Naive thymus-derived CD8-positive, alpha-beta T cell (primary cell): ENCODE measurements at regions not wholly inside any gene's neighbourhood (a gene's known extent, or its start where the extent isn't known, plus 50 kb on each side); places are given as distances from the start of the nearest gene placed in this dataset.
"Not testable (repeated sequence)": the region's sequence is repeated elsewhere in the genome, so short reads cannot be mapped to it uniquely, and the experiment has no call there.

Source experiments
- ATAC-seq, 2 donors: fragments of 150-1000 bp; cut with Tn5 transposase in 1 of 2; sonication (Bioruptor Pico), chemical (Tn5 transposase) in 1 of 2; 1 replicate in 1 of 2; 2 replicates in 1 of 2; pipeline ENCODE4 v1.10.0; 2021; ENCODE audit warnings: mild to moderate bottlenecking in 2 of 2, moderate library complexity in 2 of 2
- POLR2A ChIA-PET: fragments of 350-600 bp; sonication (Branson Sonifier 250); formaldehyde crosslinking; loops from one replicate; lab custom pipeline; 2021; ENCODE audit warnings: antibody characterized with exemption; lab: Charles Lee
- DNase-seq, 10 donors: peaks; one replicate each; pipeline versions ENCODE4 v3.0.0 to v3.0.0-alpha.2; 2020 to 2022
- H3K27ac Mint-ChIP-seq, 10 donors: one replicate each; pipeline ENCODE4 v1.8.0; 2020 to 2022; ENCODE audit warnings: mild to moderate bottlenecking in 10 of 10, mixed read lengths in 10 of 10, moderate library complexity in 4 of 10, inconsistent platforms in 1 of 10
- H3K27me3 Mint-ChIP-seq, 5 donors: one replicate each; pipeline ENCODE4 v1.8.0; 2021 to 2022; ENCODE audit warnings: mixed read lengths in 5 of 5
- H3K36me3 Mint-ChIP-seq, 3 donors: one replicate each; pipeline ENCODE4 v1.8.0; 2020 to 2022; ENCODE audit warnings: mixed read lengths in 3 of 3, mild to moderate bottlenecking in 2 of 3, inconsistent platforms in 1 of 3
- H3K4me1 Mint-ChIP-seq, 4 donors: one replicate each; pipeline ENCODE4 v1.8.0; 2021 to 2022; ENCODE audit warnings: mixed read lengths in 4 of 4
- H3K4me3 Mint-ChIP-seq, 10 donors: one replicate each; pipeline ENCODE4 v1.8.0; 2020 to 2022; ENCODE audit warnings: mild to moderate bottlenecking in 10 of 10, mixed read lengths in 10 of 10, moderate library complexity in 6 of 10, inconsistent platforms in 1 of 10
- H3K9me3 Mint-ChIP-seq, 9 donors: one replicate each; pipeline ENCODE4 v1.8.0; 2020 to 2022; ENCODE audit warnings: mixed read lengths in 9 of 9, mild to moderate bottlenecking in 3 of 9, inconsistent platforms in 1 of 9, moderate library complexity in 1 of 9

DNA sequence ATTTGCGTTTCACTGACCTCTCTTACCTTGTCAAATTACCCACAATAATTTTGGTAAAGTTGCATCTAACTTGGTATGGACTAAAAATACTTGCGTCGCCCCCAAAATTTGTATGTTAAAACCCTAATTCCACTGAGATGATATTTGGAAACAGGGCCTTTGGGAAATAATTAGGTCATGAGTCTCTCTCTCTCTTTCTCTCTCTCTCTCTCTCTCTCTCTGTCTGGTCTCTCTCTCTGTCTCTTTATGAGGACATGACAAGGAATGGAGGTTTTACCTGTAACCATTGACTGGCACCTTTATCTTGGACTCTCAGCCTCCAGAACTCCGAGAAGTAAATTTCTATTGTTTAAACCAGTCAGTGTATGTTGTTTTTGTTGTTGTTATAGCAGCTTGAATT is 111.5 kb upstream of the BDP1 start:
- H3K4me1 Mint-ChIP-seq, DNase-seq, H3K27me3 Mint-ChIP-seq, POLR2A ChIA-PET, H3K4me3 Mint-ChIP-seq, ATAC-seq, H3K27ac Mint-ChIP-seq, H3K36me3 Mint-ChIP-seq, H3K9me3 Mint-ChIP-seq: not testable (repeated sequence)

DNA sequence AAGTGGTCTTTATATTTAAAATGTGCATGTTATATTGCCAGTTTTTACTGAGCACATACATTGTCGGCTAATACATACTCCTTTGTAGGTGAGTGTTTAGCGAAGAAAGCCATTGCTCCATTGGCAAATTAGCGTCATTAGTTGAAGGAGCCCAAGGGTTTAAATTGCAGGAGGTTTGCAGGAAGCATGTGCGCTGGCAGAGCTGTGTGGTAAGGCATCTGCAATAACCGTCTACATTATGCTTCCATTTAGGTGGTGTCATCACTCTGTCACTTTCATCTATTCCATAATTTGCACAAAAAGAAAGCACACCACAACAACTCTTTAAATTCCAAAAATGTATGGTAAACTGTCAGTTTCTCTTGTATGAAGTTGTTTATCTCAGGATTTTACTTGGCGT is 82.8 kb upstream of the BDP1 start:
- DNase-seq, H3K36me3 Mint-ChIP-seq, H3K4me1 Mint-ChIP-seq, ATAC-seq, POLR2A ChIA-PET, H3K4me3 Mint-ChIP-seq, H3K27ac Mint-ChIP-seq, H3K9me3 Mint-ChIP-seq: not testable (repeated sequence)
- peaks cover 2 to 22% (median 2%) of the 10 kb centered on the region in 5 donors for H3K27me3 Mint-ChIP-seq

DNA sequence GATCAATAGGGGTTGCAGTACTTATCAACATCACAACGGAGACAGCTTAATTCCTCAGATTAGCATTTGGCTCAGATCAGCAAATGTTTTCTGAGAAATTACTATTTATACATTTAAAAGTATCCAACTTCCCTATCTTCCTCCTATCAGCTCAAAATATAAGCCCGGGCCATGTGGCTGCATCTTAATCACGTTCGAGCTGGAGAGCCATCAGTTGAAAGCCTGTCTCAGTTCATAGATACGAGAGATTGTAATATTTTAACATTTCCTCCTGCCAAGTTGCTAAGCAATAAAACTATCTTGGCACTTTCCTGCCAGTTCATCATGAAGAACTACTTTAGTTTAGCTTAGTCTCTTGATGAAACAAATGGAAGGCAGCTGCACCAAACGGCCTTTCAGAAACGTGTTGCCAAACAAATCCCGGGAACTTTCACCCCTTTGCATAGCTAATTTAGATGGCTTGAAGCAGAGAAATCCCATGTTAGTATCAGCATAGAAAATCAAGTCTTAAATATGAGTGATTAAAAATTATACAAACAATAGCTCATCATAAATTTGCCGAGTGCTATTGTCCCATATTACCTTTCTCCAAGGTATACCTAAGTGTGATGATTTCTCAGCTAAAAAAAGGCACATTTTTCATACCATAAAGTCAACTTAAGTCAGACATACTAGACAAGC is 82.3 kb upstream of the BDP1 start:
- H3K27ac Mint-ChIP-seq, H3K4me1 Mint-ChIP-seq, ATAC-seq, POLR2A ChIA-PET, H3K36me3 Mint-ChIP-seq, H3K4me3 Mint-ChIP-seq, DNase-seq, H3K9me3 Mint-ChIP-seq: not testable (repeated sequence)
- H3K27me3 Mint-ChIP-seq = peaks cover 2 to 22% (median 2%) of the 10 kb centered on the region in 5 donors

GRCh38 chr5:71384204-71384603 is 71.2 kb upstream of the BDP1 start:
- not testable (repeated sequence) for H3K27ac Mint-ChIP-seq

GRCh38 chr5:71384706-71385105 is 70.7 kb upstream of the BDP1 start:
- Mint-ChIP-seq H3K27me3 (peaks cover 0 to 8% (median 2%) of the 10 kb centered on the region in 5 donors), H3K4me3 (no peak overlapping the region), H3K27ac (no peak overlapping the region), H3K36me3 (no peaks in the 10 kb centered on the region), H3K9me3 (no peaks in the 10 kb centered on the region), H3K4me1 (no peaks in the 10 kb centered on the region)
- DNase-seq (no peak), ATAC-seq (no peak)
- POLR2A ChIA-PET = no interaction called here

More at GRCh38 chr5:71384204-71384603, 71.2 kb upstream of the BDP1 start:
- H3K4me1 Mint-ChIP-seq, H3K4me3 Mint-ChIP-seq, H3K36me3 Mint-ChIP-seq, DNase-seq, H3K27me3 Mint-ChIP-seq, H3K9me3 Mint-ChIP-seq, ATAC-seq, POLR2A ChIA-PET: not testable (repeated sequence)

- H3K27me3 Mint-ChIP-seq, H3K4me3 Mint-ChIP-seq, H3K36me3 Mint-ChIP-seq, DNase-seq, ATAC-seq, H3K27ac Mint-ChIP-seq, H3K9me3 Mint-ChIP-seq, H3K4me1 Mint-ChIP-seq, POLR2A ChIA-PET: not testable (repeated sequence)
These were observed 70.2 kb upstream of the BDP1 start for GRCh38 chr5:71385208-71385607.

- H3K4me1 Mint-ChIP-seq, POLR2A ChIA-PET, H3K27ac Mint-ChIP-seq, H3K9me3 Mint-ChIP-seq, H3K4me3 Mint-ChIP-seq, H3K27me3 Mint-ChIP-seq, ATAC-seq, H3K36me3 Mint-ChIP-seq, DNase-seq: not testable (repeated sequence)
These were observed 67.3 kb upstream of the BDP1 start for GRCh38 chr5:71388184-71388583.

DNA sequence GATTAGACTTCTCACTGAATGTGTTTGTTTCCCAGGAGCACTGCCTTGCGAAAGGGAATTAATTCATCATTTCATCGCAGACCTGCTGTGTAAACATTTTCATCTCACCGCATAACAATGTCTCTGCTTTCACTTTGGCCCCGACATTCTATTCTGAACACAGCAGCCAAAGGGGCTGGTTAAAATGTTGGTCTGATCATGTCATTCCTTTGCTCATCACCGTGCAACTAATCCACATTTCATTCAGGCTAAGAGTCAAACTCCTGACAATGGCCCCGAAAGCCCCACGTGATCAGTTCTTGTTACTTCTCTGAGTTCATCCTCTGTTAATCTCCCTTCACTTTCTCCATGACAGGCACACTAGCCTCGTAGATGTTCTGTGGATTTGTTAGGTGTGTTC is 57.1 kb upstream of the BDP1 start:
- H3K9me3 Mint-ChIP-seq, H3K4me1 Mint-ChIP-seq, H3K27ac Mint-ChIP-seq, H3K4me3 Mint-ChIP-seq, DNase-seq, POLR2A ChIA-PET, H3K36me3 Mint-ChIP-seq, ATAC-seq: not testable (repeated sequence)
- H3K27me3 Mint-ChIP-seq = peaks cover 0 to 19% (median 10%) of the 10 kb centered on the region in 5 donors

- Mint-ChIP-seq H3K27ac (peak overlapping the region in 1 of 10 donors; percentile 74), H3K27me3 (peaks cover 0 to 19% (median 10%) of the 10 kb centered on the region in 5 donors)
- H3K4me3 Mint-ChIP-seq, DNase-seq, H3K36me3 Mint-ChIP-seq, POLR2A ChIA-PET, ATAC-seq, H3K9me3 Mint-ChIP-seq, H3K4me1 Mint-ChIP-seq: not testable (repeated sequence)
These were observed 56.6 kb upstream of the BDP1 start for GRCh38 chr5:71398859-71399258.

DNA sequence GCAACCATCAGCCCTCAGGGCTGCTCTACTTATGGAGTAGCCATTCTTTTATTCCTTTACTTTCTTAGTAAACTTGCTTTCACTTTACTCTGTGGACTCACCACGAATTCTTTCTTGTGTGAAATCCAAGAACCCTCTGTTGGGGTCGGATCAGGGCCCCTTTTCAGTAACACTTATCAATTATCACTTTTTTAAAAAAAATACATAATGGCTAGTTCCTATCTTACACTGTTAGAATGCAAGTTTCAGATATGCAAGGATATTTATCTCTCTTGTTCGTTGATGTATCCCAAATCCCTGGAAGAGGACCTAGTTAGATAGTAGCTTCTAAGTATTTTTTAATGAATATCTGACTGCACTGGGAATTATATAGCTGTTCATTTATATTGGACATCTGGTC is 56.0 kb upstream of the BDP1 start:
- DNase-seq, H3K36me3 Mint-ChIP-seq, H3K27ac Mint-ChIP-seq, POLR2A ChIA-PET, H3K4me3 Mint-ChIP-seq, ATAC-seq, H3K9me3 Mint-ChIP-seq, H3K4me1 Mint-ChIP-seq: not testable (repeated sequence)
- H3K27me3 Mint-ChIP-seq = peaks cover 0 to 19% (median 10%) of the 10 kb centered on the region in 5 donors

- H3K36me3 Mint-ChIP-seq, H3K4me1 Mint-ChIP-seq, ATAC-seq, H3K9me3 Mint-ChIP-seq, H3K4me3 Mint-ChIP-seq, POLR2A ChIA-PET, DNase-seq, H3K27ac Mint-ChIP-seq: not testable (repeated sequence)
- peaks cover 3 to 20% (median 15%) of the 10 kb centered on the region in 5 donors for H3K27me3 Mint-ChIP-seq
These were observed 54.8 kb upstream of the BDP1 start for GRCh38 chr5:71400626-71401025.

GRCh38 chr5:71401150-71401549 is 54.3 kb upstream of the BDP1 start:
- ATAC-seq, H3K4me3 Mint-ChIP-seq, DNase-seq, H3K9me3 Mint-ChIP-seq, H3K36me3 Mint-ChIP-seq, POLR2A ChIA-PET, H3K4me1 Mint-ChIP-seq, H3K27ac Mint-ChIP-seq: not testable (repeated sequence)
- peaks cover 5 to 25% (median 18%) of the 10 kb centered on the region in 5 donors for H3K27me3 Mint-ChIP-seq

DNA sequence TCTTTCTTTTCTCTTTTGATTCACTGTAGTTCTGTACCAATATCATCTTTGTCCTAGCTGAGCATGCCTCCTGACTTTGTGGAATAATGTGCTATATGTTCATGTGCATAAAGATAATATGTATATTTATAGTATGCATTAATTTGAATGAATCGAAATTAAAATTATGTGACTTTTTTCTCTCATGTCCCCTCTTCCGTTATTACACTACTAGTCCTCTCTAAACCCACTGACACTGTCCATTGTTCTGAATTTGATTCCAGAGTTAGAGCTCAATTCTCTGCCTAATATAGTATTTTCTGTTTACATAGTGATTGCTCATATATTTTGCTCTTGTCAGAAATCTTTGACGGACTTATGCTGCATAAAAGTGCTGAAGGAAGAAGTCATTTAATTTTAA is 53.9 kb upstream of the BDP1 start:
- peaks cover 5 to 21% (median 18%) of the 10 kb centered on the region in 5 donors for H3K27me3 Mint-ChIP-seq
- ATAC-seq, H3K4me3 Mint-ChIP-seq, H3K36me3 Mint-ChIP-seq, H3K27ac Mint-ChIP-seq, DNase-seq, H3K4me1 Mint-ChIP-seq, H3K9me3 Mint-ChIP-seq, POLR2A ChIA-PET: not testable (repeated sequence)

DNA sequence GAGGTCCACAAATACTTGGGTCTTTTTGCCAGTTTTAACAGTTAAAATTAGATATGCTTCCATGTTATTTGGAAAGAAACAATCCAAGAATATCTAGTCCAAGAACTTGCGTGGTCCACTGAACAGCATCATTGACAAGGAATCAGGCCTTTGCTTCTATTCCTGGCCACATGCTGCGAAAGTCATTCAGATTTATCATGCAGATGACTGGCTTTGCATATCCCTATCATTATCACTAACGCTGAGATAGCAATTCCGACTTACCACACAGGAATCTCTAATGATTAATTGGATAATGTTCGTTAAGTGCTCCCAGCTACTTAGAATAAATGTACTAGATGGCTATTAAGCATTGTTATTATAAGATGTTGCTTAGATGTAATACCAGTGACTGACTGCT is 51.0 kb upstream of the BDP1 start:
- POLR2A ChIA-PET, H3K4me1 Mint-ChIP-seq, H3K9me3 Mint-ChIP-seq, H3K27ac Mint-ChIP-seq, H3K4me3 Mint-ChIP-seq, H3K36me3 Mint-ChIP-seq, ATAC-seq, DNase-seq: not testable (repeated sequence)
- peaks cover 4 to 16% (median 6%) of the 10 kb centered on the region in 5 donors for H3K27me3 Mint-ChIP-seq
